HG03095 (cell line): ENCODE measurements at regions not wholly inside any gene's neighbourhood (a gene's known extent, or its start where the extent isn't known, plus 50 kb on each side); places are given as distances from the start of the nearest gene placed in this dataset.

Experiments used
- ATAC-seq: cut with Tn5 transposase; IDR thresholded peaks from one replicate; pipeline ENCODE4 v1.9.1; 2021; ENCODE audit warnings: moderate library complexity; ENCODE audit not compliant: unreplicated experiment

- no peak for ATAC-seq
Measured at GRCh38 chr2:8627019-8627691, 54.7 kb upstream of the ID2 start.

- no peak for ATAC-seq
Measured at GRCh38 chr2:8627692-8628085, 54.2 kb upstream of the ID2 start.

GRCh38 chr2:8628179-8628865 is 53.5 kb upstream of the ID2 start:
- ATAC-seq, result no peak

- ATAC-seq, result no peak
Measured at GRCh38 chr2:8628866-8629209, 53.0 kb upstream of the ID2 start.

- no peak for ATAC-seq
Measured at GRCh38 chr2:8629402-8629801, 52.5 kb upstream of the ID2 start.

GRCh38 chr2:8630676-8631464 is 51.0 kb upstream of the ID2 start:
- ATAC-seq, result no peak

GRCh38 chr2:8631465-8632005 is 50.3 kb upstream of the ID2 start:
- ATAC-seq, result no peak
